ENCODE measurements at regions not wholly inside any gene's neighbourhood (a gene's known extent, or its start where the extent isn't known, plus 50 kb on each side); places are given as distances from the start of the nearest gene placed in this dataset.

DNA sequence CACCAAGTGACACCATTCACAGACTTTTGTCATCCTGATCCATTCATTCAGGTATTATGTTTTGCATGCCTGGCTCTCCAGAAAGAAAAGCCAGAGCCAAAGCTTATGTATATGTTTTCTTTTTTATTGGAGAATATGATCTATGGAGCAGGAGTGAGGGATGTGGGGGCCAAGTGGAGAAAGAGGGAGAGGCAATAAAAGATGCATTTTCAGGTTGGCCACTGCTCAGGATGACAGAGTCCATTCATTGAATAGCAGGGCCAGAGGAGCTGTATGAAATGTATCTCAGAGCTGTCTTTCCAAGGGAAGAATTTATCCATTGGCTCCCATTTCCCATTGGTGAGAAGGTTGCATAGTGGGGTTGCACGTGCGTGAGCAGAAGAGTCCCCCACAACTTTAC is 416.1 kb downstream of the ATP23 start:
- no peak for DNase-seq (ENCODE audit: low read depth in 6 of 9, low spot score in 9 of 9)
- Histone ChIP-seq H3K4me1 (ENCODE audit: control insufficient read depth in 2 of 2, insufficient read depth in 2 of 2, low read length in 2 of 2) (no peaks in the 10 kb centered on the region), H3K27ac (ENCODE audit: low read depth in 1 of 2, low read length in 1 of 2) (no peak overlapping the region), H3K36me3 (ENCODE audit: control insufficient read depth in 2 of 2, insufficient read depth in 2 of 2, low read length in 1 of 2) (no peaks in the 10 kb centered on the region), H3K9me3 (ENCODE audit: control insufficient read depth in 2 of 2, insufficient read depth in 1 of 2, low read length in 1 of 2) (no peaks in the 10 kb centered on the region), H3K4me3 (ENCODE audit: low read length in 2 of 2) (no peak overlapping the region), H3K27me3 (ENCODE audit: control insufficient read depth in 2 of 2, insufficient read depth in 1 of 2, low read length in 1 of 2) (no peaks in the 10 kb centered on the region)
- WGBS = over 99% methylated on average over 2 of the region's 2 CpGs

DNA sequence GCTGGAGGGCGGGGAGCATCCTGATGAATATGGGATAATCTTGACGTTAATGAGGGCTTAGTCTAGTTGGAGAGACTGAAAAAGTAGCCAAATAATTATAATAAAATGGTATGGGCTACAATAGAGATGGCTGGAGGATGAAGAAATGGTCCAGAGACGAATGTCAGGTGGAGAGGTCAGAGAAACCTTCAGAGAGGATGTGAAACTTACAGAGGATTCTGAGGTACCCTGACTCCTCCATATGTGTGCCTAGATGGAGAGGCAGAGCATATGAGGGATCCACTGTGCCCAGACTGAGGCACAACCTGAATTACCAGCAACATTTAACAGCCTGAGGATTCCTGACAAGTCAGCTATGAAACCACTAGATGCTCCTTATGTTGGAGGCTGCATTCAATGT is 417.0 kb downstream of the ATP23 start:
- H3K36me3 ChIP-seq (ENCODE audit: control insufficient read depth in 2 of 2, insufficient read depth in 2 of 2, low read length in 1 of 2) = no peaks in the 10 kb centered on the region
- no peak overlapping the region for H3K4me3 ChIP-seq (ENCODE audit: low read length in 2 of 2)
- H3K27me3 ChIP-seq (ENCODE audit: control insufficient read depth in 2 of 2, insufficient read depth in 1 of 2, low read length in 1 of 2) = no peaks in the 10 kb centered on the region
- 83% methylated on average over 3 of the region's 3 CpGs for WGBS
- H3K4me1 ChIP-seq (ENCODE audit: control insufficient read depth in 2 of 2, insufficient read depth in 2 of 2, low read length in 2 of 2) = no peaks in the 10 kb centered on the region
- no peak overlapping the region for H3K27ac ChIP-seq (ENCODE audit: low read depth in 1 of 2, low read length in 1 of 2)
- DNase-seq (ENCODE audit: low read depth in 6 of 9, low spot score in 9 of 9) = no peak
- no peaks in the 10 kb centered on the region for H3K9me3 ChIP-seq (ENCODE audit: control insufficient read depth in 2 of 2, insufficient read depth in 1 of 2, low read length in 1 of 2)

DNA sequence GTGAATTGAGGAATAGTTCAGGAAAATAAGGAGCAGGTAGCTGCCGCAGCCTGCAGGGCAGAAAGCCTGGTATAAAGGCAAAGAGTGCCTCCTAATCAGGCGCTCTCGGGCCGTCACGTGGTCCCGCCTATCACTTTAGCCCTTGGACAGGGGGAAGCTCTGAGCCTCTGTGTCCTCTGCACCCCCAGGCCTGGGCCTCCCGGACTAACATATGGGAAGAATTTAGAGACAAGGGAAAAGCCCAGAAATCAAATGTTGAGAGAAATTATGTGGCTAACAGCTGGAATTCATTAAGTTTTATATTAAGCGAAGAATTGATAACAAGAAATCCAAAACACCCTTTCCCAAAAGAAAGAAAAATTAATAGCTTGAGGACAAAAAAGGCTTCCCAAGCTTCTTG is 417.7 kb downstream of the ATP23 start:
- DNase-seq (ENCODE audit: low read depth in 6 of 9, low spot score in 9 of 9) = no peak
- no peak overlapping the region for H3K4me3 ChIP-seq (ENCODE audit: low read length in 2 of 2)
- H3K27me3 ChIP-seq (ENCODE audit: control insufficient read depth in 2 of 2, insufficient read depth in 1 of 2, low read length in 1 of 2) = no peaks in the 10 kb centered on the region
- H3K4me1 ChIP-seq (ENCODE audit: control insufficient read depth in 2 of 2, insufficient read depth in 2 of 2, low read length in 2 of 2) = no peaks in the 10 kb centered on the region
- H3K27ac ChIP-seq (ENCODE audit: low read depth in 1 of 2, low read length in 1 of 2) = no peak overlapping the region
- WGBS = 91% methylated on average over 8 of the region's 8 CpGs
- H3K9me3 ChIP-seq (ENCODE audit: control insufficient read depth in 2 of 2, insufficient read depth in 1 of 2, low read length in 1 of 2) = no peaks in the 10 kb centered on the region
- H3K36me3 ChIP-seq (ENCODE audit: control insufficient read depth in 2 of 2, insufficient read depth in 2 of 2, low read length in 1 of 2) = no peaks in the 10 kb centered on the region

DNA sequence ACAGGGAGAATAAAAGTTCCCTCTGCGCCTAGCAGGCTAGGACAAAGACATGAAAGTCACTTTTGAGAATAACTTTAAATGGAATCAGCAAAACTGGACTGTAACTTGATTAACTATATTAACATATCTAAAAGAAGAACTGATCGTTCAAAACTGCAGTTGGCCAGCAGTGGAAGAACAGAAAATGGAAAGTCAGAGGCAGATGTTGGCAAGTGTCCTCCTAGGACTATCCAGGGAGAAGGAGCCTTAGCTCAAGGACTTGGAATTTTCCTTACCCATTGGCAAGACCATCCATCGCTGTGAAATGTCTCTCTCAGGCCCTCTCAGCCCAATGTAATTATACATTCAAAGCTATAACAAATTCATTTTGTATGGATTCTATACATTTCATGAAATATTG is 419.7 kb downstream of the ATP23 start:
- Histone ChIP-seq H3K4me1 (ENCODE audit: control insufficient read depth in 2 of 2, insufficient read depth in 2 of 2, low read length in 2 of 2) (no peaks in the 10 kb centered on the region), H3K36me3 (ENCODE audit: control insufficient read depth in 2 of 2, insufficient read depth in 2 of 2, low read length in 1 of 2) (no peaks in the 10 kb centered on the region), H3K27ac (ENCODE audit: low read depth in 1 of 2, low read length in 1 of 2) (no peak overlapping the region), H3K27me3 (ENCODE audit: control insufficient read depth in 2 of 2, insufficient read depth in 1 of 2, low read length in 1 of 2) (no peaks in the 10 kb centered on the region), H3K9me3 (ENCODE audit: control insufficient read depth in 2 of 2, insufficient read depth in 1 of 2, low read length in 1 of 2) (no peaks in the 10 kb centered on the region), H3K4me3 (ENCODE audit: low read length in 2 of 2) (no peak overlapping the region)
- DNase-seq (ENCODE audit: low read depth in 6 of 9, low spot score in 9 of 9) = no peak
- WGBS = 77% methylated on average over 3 of the region's 3 CpGs

DNA sequence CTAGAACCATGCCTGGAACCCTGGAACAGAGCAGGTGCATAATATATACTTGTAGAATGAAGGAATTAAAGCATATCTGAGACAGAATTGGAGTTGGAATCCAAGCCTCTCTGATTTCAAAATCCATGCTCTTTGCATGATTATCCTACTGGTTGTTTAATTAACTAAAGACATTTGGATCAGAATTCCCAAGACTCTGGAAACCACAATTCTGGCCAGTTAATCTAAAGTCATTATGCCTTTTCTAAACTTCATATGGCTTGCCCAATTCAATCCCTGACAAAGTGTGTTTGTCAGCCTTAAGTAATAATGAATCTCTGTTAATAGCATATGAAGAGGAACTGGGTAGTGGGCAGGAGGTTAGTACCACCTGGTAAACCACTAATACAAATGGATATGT is 422.6 kb downstream of the ATP23 start:
- Histone ChIP-seq H3K9me3 (ENCODE audit: control insufficient read depth in 2 of 2, insufficient read depth in 1 of 2, low read length in 1 of 2) (no peaks in the 10 kb centered on the region), H3K4me3 (ENCODE audit: low read length in 2 of 2) (no peak overlapping the region), H3K27me3 (ENCODE audit: control insufficient read depth in 2 of 2, insufficient read depth in 1 of 2, low read length in 1 of 2) (no peaks in the 10 kb centered on the region), H3K4me1 (ENCODE audit: control insufficient read depth in 2 of 2, insufficient read depth in 2 of 2, low read length in 2 of 2) (no peaks in the 10 kb centered on the region), H3K36me3 (ENCODE audit: control insufficient read depth in 2 of 2, insufficient read depth in 2 of 2, low read length in 1 of 2) (no peaks in the 10 kb centered on the region), H3K27ac (ENCODE audit: low read depth in 1 of 2, low read length in 1 of 2) (no peak overlapping the region)
- no peak for DNase-seq (ENCODE audit: low read depth in 6 of 9, low spot score in 9 of 9)

DNA sequence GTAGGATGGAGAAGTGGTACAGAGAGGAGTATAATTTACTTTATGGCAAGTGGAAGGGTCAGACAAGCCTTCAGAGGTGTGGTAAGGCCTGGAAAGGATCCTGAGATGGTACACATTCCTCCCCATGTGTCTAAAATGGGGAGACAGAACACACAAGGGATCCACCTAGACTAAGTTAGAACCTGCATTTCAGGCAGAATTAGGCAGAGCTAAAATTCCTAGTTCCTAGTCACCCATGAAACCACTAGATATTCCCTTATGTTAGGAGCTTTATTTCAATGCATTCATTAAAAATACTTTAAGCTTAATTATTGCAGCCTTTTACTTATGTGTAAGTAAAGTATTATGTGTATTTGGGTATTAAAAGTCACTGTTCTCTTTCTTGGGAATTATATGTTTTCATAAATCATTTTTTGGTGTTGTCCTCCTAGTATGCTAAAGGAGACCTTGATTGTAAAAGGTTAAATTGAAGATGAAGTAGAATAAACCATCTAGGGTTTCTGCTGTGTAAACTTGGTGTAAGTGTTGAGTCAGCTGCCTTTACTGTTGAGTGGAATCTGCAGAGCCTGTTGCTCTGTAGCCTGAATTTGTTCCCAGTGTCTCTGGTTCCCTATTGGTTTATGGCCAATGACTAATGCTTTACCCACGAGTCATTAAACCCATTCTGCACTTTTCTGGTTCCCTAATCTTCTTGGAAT is 423.2 kb downstream of the ATP23 start:
- Histone ChIP-seq H3K27ac (ENCODE audit: low read depth in 1 of 2, low read length in 1 of 2) (no peak overlapping the region), H3K4me1 (ENCODE audit: control insufficient read depth in 2 of 2, insufficient read depth in 2 of 2, low read length in 2 of 2) (no peaks in the 10 kb centered on the region), H3K27me3 (ENCODE audit: control insufficient read depth in 2 of 2, insufficient read depth in 1 of 2, low read length in 1 of 2) (no peaks in the 10 kb centered on the region), H3K4me3 (ENCODE audit: low read length in 2 of 2) (no peak overlapping the region), H3K9me3 (ENCODE audit: control insufficient read depth in 2 of 2, insufficient read depth in 1 of 2, low read length in 1 of 2) (no peaks in the 10 kb centered on the region), H3K36me3 (ENCODE audit: control insufficient read depth in 2 of 2, insufficient read depth in 2 of 2, low read length in 1 of 2) (no peaks in the 10 kb centered on the region)
- WGBS = 66% methylated on average over 1 of the region's 1 CpG
- DNase-seq (ENCODE audit: low read depth in 6 of 9, low spot score in 9 of 9) = no peak

DNA sequence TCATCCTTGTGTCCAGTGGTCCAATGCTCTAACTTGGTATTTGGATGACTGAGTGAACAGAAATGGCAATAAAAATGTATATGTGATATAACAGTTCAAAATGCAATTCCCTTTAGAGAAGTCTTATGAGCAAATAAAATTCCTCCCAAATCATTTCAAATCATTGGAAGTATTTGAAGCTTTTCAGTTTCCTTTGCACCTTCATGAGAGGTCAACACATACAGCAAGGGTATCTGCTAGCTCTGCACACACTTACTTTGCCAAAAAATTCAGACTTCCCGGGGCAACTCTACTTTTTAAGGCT is 423.7 kb downstream of the ATP23 start:
- WGBS = 94% methylated on average over 1 of the region's 1 CpG
- DNase-seq (ENCODE audit: low read depth in 6 of 9, low spot score in 9 of 9) = no peak
- H3K4me3 ChIP-seq (ENCODE audit: low read length in 2 of 2) = no peak overlapping the region
- no peaks in the 10 kb centered on the region for H3K27me3 ChIP-seq (ENCODE audit: control insufficient read depth in 2 of 2, insufficient read depth in 1 of 2, low read length in 1 of 2)
- H3K9me3 ChIP-seq (ENCODE audit: control insufficient read depth in 2 of 2, insufficient read depth in 1 of 2, low read length in 1 of 2) = no peaks in the 10 kb centered on the region
- H3K36me3 ChIP-seq (ENCODE audit: control insufficient read depth in 2 of 2, insufficient read depth in 2 of 2, low read length in 1 of 2) = no peaks in the 10 kb centered on the region
- H3K27ac ChIP-seq (ENCODE audit: low read depth in 1 of 2, low read length in 1 of 2) = no peak overlapping the region
- H3K4me1 ChIP-seq (ENCODE audit: control insufficient read depth in 2 of 2, insufficient read depth in 2 of 2, low read length in 2 of 2) = no peaks in the 10 kb centered on the region

DNA sequence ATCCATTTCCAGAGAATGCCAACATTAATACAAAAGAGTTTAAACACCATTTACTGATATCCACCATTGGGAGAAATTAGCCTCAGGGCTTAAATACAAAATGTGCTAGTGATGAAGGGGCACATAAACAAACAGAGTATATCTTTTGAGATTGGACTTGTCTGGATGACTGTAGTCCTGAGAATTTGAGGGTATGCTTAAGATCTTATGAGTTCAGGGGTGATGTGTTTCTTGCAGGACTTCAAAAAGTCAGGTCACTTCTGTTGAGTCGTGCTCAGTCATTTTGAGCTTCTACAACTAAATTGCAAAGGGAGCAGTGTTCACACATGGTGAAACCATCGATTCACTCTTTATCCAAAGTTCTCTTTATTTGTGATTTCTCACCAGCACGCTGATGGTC is 425.7 kb downstream of the ATP23 start:
- Histone ChIP-seq H3K4me1 (ENCODE audit: control insufficient read depth in 2 of 2, insufficient read depth in 2 of 2, low read length in 2 of 2) (no peaks in the 10 kb centered on the region), H3K36me3 (ENCODE audit: control insufficient read depth in 2 of 2, insufficient read depth in 2 of 2, low read length in 1 of 2) (no peaks in the 10 kb centered on the region), H3K9me3 (ENCODE audit: control insufficient read depth in 2 of 2, insufficient read depth in 1 of 2, low read length in 1 of 2) (no peaks in the 10 kb centered on the region), H3K27me3 (ENCODE audit: control insufficient read depth in 2 of 2, insufficient read depth in 1 of 2, low read length in 1 of 2) (no peaks in the 10 kb centered on the region), H3K4me3 (ENCODE audit: low read length in 2 of 2) (no peak overlapping the region), H3K27ac (ENCODE audit: low read depth in 1 of 2, low read length in 1 of 2) (no peak overlapping the region)
- no peak for DNase-seq (ENCODE audit: low read depth in 6 of 9, low spot score in 9 of 9)
- WGBS = 93% methylated on average over 3 of the region's 3 CpGs

DNA sequence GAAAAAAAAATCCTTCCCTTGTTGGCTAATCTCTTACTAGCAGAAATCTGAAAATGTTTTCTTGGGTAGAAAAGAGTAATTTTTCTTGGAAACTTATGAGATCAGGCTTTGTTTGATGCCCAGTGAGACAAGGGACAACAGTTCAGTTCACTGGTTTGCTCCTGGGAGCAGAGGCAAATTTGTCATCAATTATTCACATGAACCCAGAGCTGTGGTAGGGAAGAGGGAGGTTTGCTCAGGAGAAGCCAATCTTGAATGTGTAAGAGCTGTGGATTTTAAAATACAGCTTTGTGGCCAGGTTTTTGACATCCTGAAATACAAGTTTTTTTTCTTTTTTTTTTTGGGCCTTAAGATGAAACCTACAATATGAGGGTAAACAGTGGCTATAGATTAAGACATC is 426.6 kb downstream of the ATP23 start:
- no peaks in the 10 kb centered on the region for H3K36me3 ChIP-seq (ENCODE audit: control insufficient read depth in 2 of 2, insufficient read depth in 2 of 2, low read length in 1 of 2)

DNA sequence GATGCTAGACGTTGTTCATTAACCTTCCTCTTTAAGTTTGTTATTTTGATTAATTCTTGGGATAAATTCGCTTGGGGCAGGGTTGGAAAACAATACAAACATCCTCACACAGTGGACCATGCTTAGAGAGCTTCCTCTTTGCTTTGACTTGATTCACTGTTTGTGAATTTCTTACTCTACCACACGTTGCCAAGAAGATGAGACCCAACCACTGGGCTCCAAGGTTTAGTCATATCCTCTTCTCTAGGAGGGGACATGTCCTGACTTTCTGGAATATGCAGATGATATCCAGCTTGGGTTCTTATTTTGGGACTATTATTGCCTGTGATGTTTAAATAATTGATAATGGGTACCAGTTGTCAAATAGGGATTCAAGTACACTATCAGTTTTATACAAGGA is 428.2 kb downstream of the ATP23 start:
- H3K36me3 ChIP-seq (ENCODE audit: control insufficient read depth in 2 of 2, insufficient read depth in 2 of 2, low read length in 1 of 2) = no peaks in the 10 kb centered on the region
- no peak overlapping the region for H3K4me3 ChIP-seq (ENCODE audit: low read length in 2 of 2)
- H3K27me3 ChIP-seq (ENCODE audit: control insufficient read depth in 2 of 2, insufficient read depth in 1 of 2, low read length in 1 of 2) = no peaks in the 10 kb centered on the region
- 79% methylated on average over 3 of the region's 3 CpGs for WGBS
- no peaks in the 10 kb centered on the region for H3K9me3 ChIP-seq (ENCODE audit: control insufficient read depth in 2 of 2, insufficient read depth in 1 of 2, low read length in 1 of 2)
- DNase-seq (ENCODE audit: low read depth in 6 of 9, low spot score in 9 of 9) = no peak
- H3K4me1 ChIP-seq (ENCODE audit: control insufficient read depth in 2 of 2, insufficient read depth in 2 of 2, low read length in 2 of 2) = no peaks in the 10 kb centered on the region
- H3K27ac ChIP-seq (ENCODE audit: low read depth in 1 of 2, low read length in 1 of 2) = no peak overlapping the region

More for the DNA sequence above, 426.6 kb downstream of the ATP23 start:
- H3K4me1 ChIP-seq (ENCODE audit: control insufficient read depth in 2 of 2, insufficient read depth in 2 of 2, low read length in 2 of 2) = no peaks in the 10 kb centered on the region
- no peaks in the 10 kb centered on the region for H3K9me3 ChIP-seq (ENCODE audit: control insufficient read depth in 2 of 2, insufficient read depth in 1 of 2, low read length in 1 of 2)
- no peak overlapping the region for H3K4me3 ChIP-seq (ENCODE audit: low read length in 2 of 2)
- no peak overlapping the region for H3K27ac ChIP-seq (ENCODE audit: low read depth in 1 of 2, low read length in 1 of 2)
- no peak for DNase-seq (ENCODE audit: low read depth in 6 of 9, low spot score in 9 of 9)
- H3K27me3 ChIP-seq (ENCODE audit: control insufficient read depth in 2 of 2, insufficient read depth in 1 of 2, low read length in 1 of 2) = no peaks in the 10 kb centered on the region

Measured in thymus (tissue), 11 donors.